HCT116 (cell line): ENCODE measurements at regions not wholly inside any gene's neighbourhood (a gene's known extent, or its start where the extent isn't known, plus 50 kb on each side); places are given as distances from the start of the nearest gene placed in this dataset.

ENCODE experiments used
- ATAC-seq: fragments of 200-7000 bp; cut with Tn5 transposase; 2 replicates; pipeline ENCODE4 v1.9.1; 2020; ENCODE audit warnings: mild to moderate bottlenecking, moderate library complexity
- BruUV-seq: library from RNA; stranded (reverse); fragments of 400-500 nt; replicated peaks from 2 replicates; lab custom pipeline; 2021; lab: Mats Ljungman, UMichigan
- CTCF ChIA-PET: fragments of 300-600 bp; sonication (Branson Sonifier 250); formaldehyde crosslinking; loops from one replicate; lab custom pipeline; 2021; ENCODE audit warnings: antibody characterized with exemption; lab: Charles Lee
- POLR2A ChIA-PET: fragments of 300-600, 350-600 bp; sonication (Branson Sonifier 250); formaldehyde crosslinking; loops from one replicate; lab custom pipeline; 2021; ENCODE audit warnings: antibody characterized with exemption; lab: Charles Lee
- RAD21 ChIA-PET, 2 experiments: fragments of 300-600 bp; sonication (Branson Sonifier 250); formaldehyde crosslinking; loops; one replicate each; lab custom pipeline; 2023; ENCODE audit warnings: low total read pairs in 2 of 2; ENCODE audit not compliant: uncharacterized antibody in 2 of 2, unreplicated experiment in 2 of 2, low non-redundant PET in 1 of 2; lab: Charles Lee
- DNase-seq: peaks from one replicate; pipeline ENCODE4 v3.0.0-alpha.2; 2010; ENCODE audit warnings: low read depth, low spot score
- H2AFZ ChIP-seq: fragments of 200-600 bp; shearing (Covaris generic), sonication (generic); 2 replicates; pipeline ENCODE4 v1.6.1; 2017; ENCODE audit warnings: low read depth, mixed run types, mixed read lengths, antibody characterized with exemption, low read length; ENCODE audit not compliant: poor library complexity, severe bottlenecking
- H3K27ac ChIP-seq: 2 replicates; pipeline ENCODE4 v1.5.1; 2012; ENCODE audit warnings: low read depth, low read length
- H3K27me3 ChIP-seq: fragments of 200-600 bp; sonication (generic); 2 replicates; pipeline ENCODE4 v1.6.1; 2016; ENCODE audit warnings: mixed run types, low read length, mixed read lengths; ENCODE audit not compliant: insufficient read depth
- H3K36me3 ChIP-seq, 2 experiments: fragments of 200-500 bp in 1 of 2; fragments of 200-600 bp in 1 of 2; sonication (Bioruptor generic) in 1 of 2; sonication (generic) in 1 of 2; 2 replicates each; pipeline versions ENCODE4 v1.5.1 to v1.6.1; 2014 to 2016; ENCODE audit warnings: low read length in 2 of 2, inconsistent platforms in 1 of 2, mixed read lengths in 1 of 2, mixed run types in 1 of 2; ENCODE audit not compliant: insufficient read depth in 2 of 2, control insufficient read depth in 1 of 2
- H3K4me1 ChIP-seq, 2 experiments: fragments of 200-600 bp in 1 of 2; sonication (generic) in 1 of 2; 2 replicates each; pipeline versions ENCODE4 v1.5.1 to v1.6.1; 2012 to 2017; ENCODE audit warnings: low read length in 2 of 2, inconsistent platforms in 1 of 2, mild to moderate bottlenecking in 1 of 2, mixed read lengths in 1 of 2, mixed run types in 1 of 2, moderate library complexity in 1 of 2; ENCODE audit not compliant: insufficient read depth in 2 of 2, control insufficient read depth in 1 of 2
- H3K4me2 ChIP-seq: fragments of 200-600 bp; sonication (generic); 2 replicates; pipeline ENCODE4 v1.6.1; 2017; ENCODE audit warnings: mixed run types, low read length, mixed read lengths
- H3K4me3 ChIP-seq, 2 experiments: fragments of 200-600 bp in 1 of 2; sonication (generic) in 1 of 2; replicated peaks in 1 of 2; 2 replicates each; pipeline ENCODE4 v1.5.1; 2011 to 2016; ENCODE audit warnings: low read length in 2 of 2, control low read depth in 1 of 2, low read depth in 1 of 2, mild to moderate bottlenecking in 1 of 2, mixed read lengths in 1 of 2, mixed run types in 1 of 2
- H3K79me2 ChIP-seq: fragments of 200-600 bp; sonication (generic); 2 replicates; pipeline ENCODE4 v1.6.1; 2017; ENCODE audit warnings: mild to moderate bottlenecking, mixed run types, low read length, moderate library complexity, mixed read lengths; ENCODE audit not compliant: insufficient read depth
- H3K9ac ChIP-seq: fragments of 200-600 bp; sonication (generic); 2 replicates; pipeline ENCODE4 v1.6.1; 2016; ENCODE audit warnings: low read length, mixed read lengths
- H3K9me2 ChIP-seq: fragments of 200-600 bp; sonication (generic), shearing (Covaris generic); 2 replicates; pipeline ENCODE4 v1.6.1; 2017; ENCODE audit warnings: mixed run types, mild to moderate bottlenecking, moderate library complexity; ENCODE audit not compliant: insufficient read depth
- H3K9me3 ChIP-seq, 2 experiments: fragments of 200-500 bp in 1 of 2; fragments of 200-600 bp in 1 of 2; sonication (Bioruptor generic) in 1 of 2; sonication (generic) in 1 of 2; 2 replicates each; pipeline ENCODE4 v1.6.1; 2014 to 2017; ENCODE audit warnings: low read length in 2 of 2, mixed read lengths in 2 of 2, inconsistent platforms in 1 of 2, low read depth in 1 of 2, mild to moderate bottlenecking in 1 of 2, mixed run types in 1 of 2, moderate library complexity in 1 of 2; ENCODE audit not compliant: control insufficient read depth in 1 of 2, insufficient read depth in 1 of 2
- H4K20me1 ChIP-seq: fragments of 200-600 bp; sonication (generic), shearing (Covaris generic); 2 replicates; pipeline ENCODE4 v1.6.1; 2017; ENCODE audit warnings: mixed run types, mild to moderate bottlenecking, moderate library complexity; ENCODE audit not compliant: insufficient read depth
- CBX3 ChIP-seq: IDR thresholded peaks from 2 replicates; pipeline ENCODE4 v1.6.1; 2012; ENCODE audit warnings: low read depth
- CTCF ChIP-seq, 3 experiments: fragments of 200-600 bp in 1 of 3; sonication (generic) in 1 of 3; IDR thresholded peaks in 2 of 3; conservative IDR thresholded peaks in 1 of 3; 2 replicates each; pipeline ENCODE4 v1.5.1; 2012 to 2017; ENCODE audit warnings: low read depth in 2 of 3, low read length in 2 of 3, antibody characterized with exemption in 1 of 3, borderline replicate concordance in 1 of 3, control low read depth in 1 of 3, mild to moderate bottlenecking in 1 of 3, mixed read lengths in 1 of 3, mixed run types in 1 of 3, moderate library complexity in 1 of 3; ENCODE audit not compliant: insufficient read depth in 1 of 3
- EGR1 ChIP-seq: IDR thresholded peaks from 2 replicates; pipeline ENCODE4 v1.6.1; 2012; ENCODE audit warnings: low read depth
- EZH2 ChIP-seq: fragments of 200-600 bp; sonication (generic); IDR thresholded peaks from 2 replicates; pipeline ENCODE4 v1.6.1; 2017; ENCODE audit warnings: antibody characterized with exemption, mixed run types
- EZH2phosphoT487 ChIP-seq: fragments of 200-600 bp; IDR thresholded peaks from 2 replicates; pipeline ENCODE4 v1.6.1; 2018; ENCODE audit warnings: antibody characterized with exemption, borderline replicate concordance
- FOSL1 ChIP-seq: IDR thresholded peaks from 2 replicates; pipeline ENCODE4 v1.6.1; 2012; ENCODE audit warnings: low read depth
- POLR2AphosphoS5 ChIP-seq: IDR thresholded peaks from 2 replicates; pipeline ENCODE4 v1.6.1; 2011; ENCODE audit warnings: mild to moderate bottlenecking, low read depth, low read length, moderate library complexity
- RAD21 ChIP-seq: IDR thresholded peaks from 2 replicates; pipeline ENCODE4 v1.6.1; 2012; ENCODE audit warnings: low read depth, mild to moderate bottlenecking
- SP1 ChIP-seq: IDR thresholded peaks from 2 replicates; pipeline ENCODE4 v1.6.1; 2012; ENCODE audit warnings: low read depth
- SRF ChIP-seq: IDR thresholded peaks from 2 replicates; pipeline ENCODE4 v1.6.1; 2012; ENCODE audit warnings: low read depth
- TCF7L2 ChIP-seq: IDR thresholded peaks from 2 replicates; pipeline ENCODE4 v1.7.0; 2011; ENCODE audit warnings: borderline replicate concordance, inconsistent platforms; ENCODE audit not compliant: insufficient read depth, insufficient read length; ENCODE audit errors: extremely low read depth
- ZFX ChIP-seq: fragments of 450-650 bp; IDR thresholded peaks from 2 replicates; pipeline ENCODE4 v1.6.1; 2017
- ZNF274 ChIP-seq: fragments of 200-500 bp; sonication (Bioruptor generic); IDR thresholded peaks from 2 replicates; pipeline ENCODE4 v1.6.1; 2014; ENCODE audit warnings: mild to moderate bottlenecking, low read depth, low read length, inconsistent platforms
- intact Hi-C: fragments of 100-400 bp; cut with micrococcal nuclease; formaldehyde crosslinking; loops from 2 replicates; pipeline ENCODE4 v1.10.0; 2022
- TF ChIP-seq, protein P1 (sequence below): IDR thresholded peaks from 2 replicates; pipeline ENCODE4 v1.6.1; 2012

DNA sequence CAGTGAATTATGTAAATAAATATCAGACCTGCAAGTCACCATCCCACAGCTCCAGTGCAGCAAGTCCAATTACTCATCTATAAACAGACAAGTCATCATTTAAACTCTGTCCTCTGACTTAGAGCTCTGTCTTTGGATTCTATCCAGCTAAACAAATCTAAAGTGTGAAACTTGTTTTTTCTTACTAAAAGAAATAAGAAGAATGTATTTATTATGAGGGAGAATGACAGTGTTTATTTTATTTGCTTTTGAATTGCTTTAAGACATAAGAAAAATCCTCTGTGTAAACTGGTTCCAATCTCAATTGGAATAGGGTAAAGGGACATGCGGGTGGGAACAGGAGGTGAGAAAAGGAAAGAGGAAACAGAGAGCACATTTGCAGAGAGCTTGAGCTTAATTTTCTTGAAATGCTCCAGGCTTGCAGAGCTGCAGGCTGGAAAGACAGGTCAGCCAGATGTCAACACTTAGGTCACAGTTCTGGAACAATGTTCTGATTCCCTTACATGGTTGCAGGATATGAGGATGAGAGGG is 355.8 kb downstream of the MEIS1 start:
- CTCF ChIA-PET = no interaction called here
- no peaks in the 10 kb centered on the region for H3K27me3 ChIP-seq
- intact Hi-C loops = no loop called here
- H3K4me2 ChIP-seq = no peak overlapping the region
- no peak for ATAC-seq
- RAD21 ChIA-PET = no interaction called here
- peaks cover 5 to 8% of the 10 kb centered on the region in 2 experiments; a peak in 2 of 4 replicates for H3K9me3 ChIP-seq
- no peaks in the 10 kb centered on the region for H3K36me3 ChIP-seq
- POLR2A ChIA-PET = no interaction called here
- no TSS peak for BruUV-seq
- H3K4me3 ChIP-seq = no peak overlapping the region
- no peak overlapping the region for H2AFZ ChIP-seq
- no peaks in the 10 kb centered on the region for H3K9me2 ChIP-seq
- H4K20me1 ChIP-seq = no peaks in the 10 kb centered on the region; the same call in 1 of the 2 replicates
- no peak for DNase-seq
- H3K27ac ChIP-seq = no peak overlapping the region
- no peaks in the 10 kb centered on the region for H3K4me1 ChIP-seq
- no peaks in the 10 kb centered on the region for H3K79me2 ChIP-seq
- no peak overlapping the region for H3K9ac ChIP-seq
- TF ChIP-seq EGR1 = no peak
- TF ChIP-seq SRF = no peak
- no peak for TF ChIP-seq POLR2AphosphoS5
- no peak for TF ChIP-seq CTCF (IDR thresholded peaks at IDR 0.05 in 2 of 3, conservative IDR thresholded peaks at IDR 0.05 in 1 of 3; ENCODE audit: borderline replicate concordance in 1 of 3, insufficient read depth in 1 of 3, low read depth in 2 of 3, low read length in 2 of 3)
- TF ChIP-seq RAD21 = no peak
- TF ChIP-seq SP1 = no peak
- TF ChIP-seq TCF7L2 = no peak
- no peak for TF ChIP-seq FOSL1
- TF ChIP-seq EZH2 = no peak
- TF ChIP-seq ZFX = no peak
- TF ChIP-seq ZNF274 = no peak
- TF ChIP-seq, protein P1, sequence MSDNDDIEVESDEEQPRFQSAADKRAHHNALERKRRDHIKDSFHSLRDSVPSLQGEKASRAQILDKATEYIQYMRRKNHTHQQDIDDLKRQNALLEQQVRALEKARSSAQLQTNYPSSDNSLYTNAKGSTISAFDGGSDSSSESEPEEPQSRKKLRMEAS = no peak
- TF ChIP-seq CBX3 = no peak
- no peak for TF ChIP-seq EZH2phosphoT487
